ENCODE measurements at regions not wholly inside any gene's neighbourhood (a gene's known extent, or its start where the extent isn't known, plus 50 kb on each side); places are given as distances from the start of the nearest gene placed in this dataset.

DNA sequence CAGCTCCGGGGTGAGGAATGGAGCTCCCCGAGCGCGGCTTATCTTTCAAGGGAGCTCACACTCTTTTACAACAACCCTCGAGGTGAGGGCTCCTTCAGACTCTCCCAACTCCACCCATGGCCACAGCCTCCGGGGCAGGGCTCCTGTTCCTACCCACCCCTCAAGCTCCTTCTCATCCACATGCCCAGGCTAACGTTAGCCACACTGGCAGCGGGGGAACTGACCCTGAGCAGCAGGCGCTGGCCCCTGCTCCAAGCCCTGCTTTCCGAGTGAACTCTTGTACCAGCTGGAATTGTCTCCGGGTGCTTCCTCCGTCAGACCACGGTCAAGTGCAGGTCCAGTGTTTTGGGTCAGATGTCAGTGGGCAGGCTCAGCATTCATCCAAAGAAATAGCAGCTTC is 89.4 kb downstream of the ANKRD10 start:
- POLR2A ChIA-PET, result no interaction called here
- Mint-ChIP-seq H3K4me1 (no peaks in the 10 kb centered on the region), H3K36me3 (ENCODE audit: low read depth) (no peaks in the 10 kb centered on the region), H3K27me3 (peaks cover 1% of the 10 kb centered on the region), H3K9me3 (no peaks in the 10 kb centered on the region), H3K27ac (no peak overlapping the region), H3K4me3 (no peak overlapping the region)
- CTCF ChIA-PET, result interaction anchor here (1.1 kb wide), 1 partner anchor 9 kb away, joined by 3 read pairs; no protein-coding TSS in a partner anchor
- DNase-seq, result no peak

DNA sequence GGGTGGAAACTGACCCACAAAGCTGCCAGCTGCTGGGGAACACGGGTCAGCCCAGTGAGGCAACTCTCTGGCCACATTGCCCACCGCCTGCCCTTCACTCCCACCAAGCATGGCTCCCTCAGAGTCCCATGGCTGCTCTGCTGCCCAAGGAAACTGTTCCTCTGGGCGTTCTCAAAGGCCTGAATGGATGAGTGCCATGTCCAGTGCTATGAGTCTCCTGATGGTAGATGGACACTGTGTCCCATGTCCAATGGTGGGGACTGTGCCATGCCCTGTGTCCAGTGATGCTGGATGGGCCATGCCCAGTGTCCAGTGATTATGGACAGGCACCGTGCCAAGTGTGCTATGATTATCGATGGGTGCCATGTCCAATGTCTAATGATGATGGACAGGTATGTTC is 88.8 kb downstream of the ANKRD10 start:
- no peaks in the 10 kb centered on the region for H3K4me1 Mint-ChIP-seq
- no peaks in the 10 kb centered on the region for H3K36me3 Mint-ChIP-seq (ENCODE audit: low read depth)
- ChIA-PET CTCF (interaction anchor here (1.1 kb wide), 1 partner anchor 10 kb away, joined by 3 read pairs; no protein-coding TSS in a partner anchor), POLR2A (no interaction called here)
- no peaks in the 10 kb centered on the region for H3K9me3 Mint-ChIP-seq
- DNase-seq, result no peak
- H3K4me3 Mint-ChIP-seq, result no peak overlapping the region
- no peak overlapping the region for H3K27ac Mint-ChIP-seq
- peaks cover 1% of the 10 kb centered on the region for H3K27me3 Mint-ChIP-seq

DNA sequence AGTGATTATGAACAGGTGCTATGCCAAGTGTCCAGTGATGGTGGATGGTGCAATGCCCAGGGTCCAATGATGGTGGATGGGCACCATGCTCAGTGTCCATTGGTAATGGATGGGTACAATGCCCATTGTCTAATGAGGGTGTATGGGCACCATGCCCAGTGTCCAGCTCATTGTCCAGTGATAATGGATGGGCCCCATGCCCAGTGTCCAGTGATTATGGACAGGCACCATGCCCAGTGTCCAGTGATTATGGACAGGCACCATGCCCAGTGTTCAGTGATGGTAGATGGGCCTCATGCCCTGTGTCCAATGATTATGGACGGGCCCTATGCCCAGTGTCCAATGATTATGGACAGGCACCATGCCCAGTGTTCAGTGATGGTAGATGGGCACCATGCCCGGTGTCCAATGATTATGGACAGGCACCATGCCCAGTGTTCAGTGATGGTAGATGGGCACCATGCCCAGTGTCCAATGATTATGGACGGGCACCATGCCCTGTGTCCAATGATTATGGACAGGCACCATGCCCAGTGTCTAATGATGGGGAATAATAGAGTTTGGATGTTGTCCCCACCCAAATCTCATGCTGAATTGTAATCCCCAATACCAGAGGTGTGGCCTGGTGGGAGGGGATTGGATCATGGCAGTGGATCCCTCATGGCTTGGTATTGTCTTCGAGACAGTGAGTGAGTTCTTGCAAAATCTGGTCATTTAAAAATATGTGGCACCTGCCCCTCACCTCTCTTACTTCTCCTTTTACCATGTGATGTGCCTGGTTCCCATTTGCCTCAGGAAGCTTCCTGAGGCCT is 87.8 kb downstream of the ANKRD10 start:
- no peak overlapping the region for H3K27ac Mint-ChIP-seq
- H3K4me3 Mint-ChIP-seq, result no peak overlapping the region
- DNase-seq, result no peak
- no peaks in the 10 kb centered on the region for H3K36me3 Mint-ChIP-seq (ENCODE audit: low read depth)
- CTCF ChIA-PET, result no interaction called here
- H3K27me3 Mint-ChIP-seq, result peaks cover 3% of the 10 kb centered on the region
- no peaks in the 10 kb centered on the region for H3K4me1 Mint-ChIP-seq
- POLR2A ChIA-PET, result no interaction called here
- H3K9me3 Mint-ChIP-seq, result no peaks in the 10 kb centered on the region

Data from activated CD4-positive, alpha-beta memory T cell treated with anti-CD3 and anti-CD28 coated beads, Interleukin-2, amount 10 ng/mL, durations not matched to agents 7 days and 5 days (primary cell).